Body of pancreas (tissue), 4 donors: ENCODE measurements at regions not wholly inside any gene's neighbourhood (a gene's known extent, or its start where the extent isn't known, plus 50 kb on each side); places are given as distances from the start of the nearest gene placed in this dataset.
"Not testable (repeated sequence)": the region's sequence is repeated elsewhere in the genome, so short reads cannot be mapped to it uniquely, and the experiment has no call there.

Experiments
- POLR2A ChIP-seq, 3 donors: fragments of 450-650 bp; IDR thresholded peaks; one replicate each; pipeline ENCODE4 v1.6.1; 2016; ENCODE audit warnings: antibody characterized with exemption in 3 of 3, mild to moderate bottlenecking in 2 of 3
- TF ChIP-seq, protein P1 (sequence below), 7 experiments: fragments of 450-650 bp in 4 of 7; fragments of 200-600 bp in 3 of 7; sonication (generic) in 3 of 7; IDR thresholded peaks; one replicate each; pipeline ENCODE4 v1.5.1; 2016 to 2019; ENCODE audit warnings: antibody characterized with exemption in 7 of 7

DNA sequence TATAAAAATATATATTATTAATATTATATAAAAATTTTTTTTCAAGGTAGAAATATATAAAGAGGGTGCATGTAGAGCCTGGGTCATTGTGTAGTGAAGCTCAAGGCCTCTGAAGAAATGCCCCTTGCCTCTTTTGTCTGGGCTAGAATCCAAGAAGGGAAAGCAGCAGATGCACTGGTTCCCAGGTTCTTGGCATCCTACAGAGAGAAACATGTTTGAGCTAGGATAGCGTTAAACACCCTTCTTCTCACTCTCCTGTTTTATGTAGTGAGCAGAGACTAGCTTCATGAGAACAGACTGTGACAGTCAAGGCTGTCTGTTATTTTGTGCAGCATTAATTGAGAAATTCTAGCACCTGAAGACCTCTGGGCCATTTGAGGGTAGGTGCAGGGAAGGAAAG lies 149.7 kb downstream of the ANKRD30BL start:
- TF ChIP-seq, protein P1, sequence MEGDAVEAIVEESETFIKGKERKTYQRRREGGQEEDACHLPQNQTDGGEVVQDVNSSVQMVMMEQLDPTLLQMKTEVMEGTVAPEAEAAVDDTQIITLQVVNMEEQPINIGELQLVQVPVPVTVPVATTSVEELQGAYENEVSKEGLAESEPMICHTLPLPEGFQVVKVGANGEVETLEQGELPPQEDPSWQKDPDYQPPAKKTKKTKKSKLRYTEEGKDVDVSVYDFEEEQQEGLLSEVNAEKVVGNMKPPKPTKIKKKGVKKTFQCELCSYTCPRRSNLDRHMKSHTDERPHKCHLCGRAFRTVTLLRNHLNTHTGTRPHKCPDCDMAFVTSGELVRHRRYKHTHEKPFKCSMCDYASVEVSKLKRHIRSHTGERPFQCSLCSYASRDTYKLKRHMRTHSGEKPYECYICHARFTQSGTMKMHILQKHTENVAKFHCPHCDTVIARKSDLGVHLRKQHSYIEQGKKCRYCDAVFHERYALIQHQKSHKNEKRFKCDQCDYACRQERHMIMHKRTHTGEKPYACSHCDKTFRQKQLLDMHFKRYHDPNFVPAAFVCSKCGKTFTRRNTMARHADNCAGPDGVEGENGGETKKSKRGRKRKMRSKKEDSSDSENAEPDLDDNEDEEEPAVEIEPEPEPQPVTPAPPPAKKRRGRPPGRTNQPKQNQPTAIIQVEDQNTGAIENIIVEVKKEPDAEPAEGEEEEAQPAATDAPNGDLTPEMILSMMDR (IDR thresholded peaks at IDR 0.05), result not testable (repeated sequence)
- TF ChIP-seq POLR2A (IDR thresholded peaks at IDR 0.05), result not testable (repeated sequence)
